HG02588 (cell line): ENCODE measurements at regions not wholly inside any gene's neighbourhood (a gene's known extent, or its start where the extent isn't known, plus 50 kb on each side); places are given as distances from the start of the nearest gene placed in this dataset.
"Not testable (repeated sequence)": the region's sequence is repeated elsewhere in the genome, so short reads cannot be mapped to it uniquely, and the experiment has no call there.

Source experiments
- ATAC-seq: cut with Tn5 transposase; IDR thresholded peaks from one replicate; pipeline ENCODE4 v1.9.1; 2021; ENCODE audit warnings: mild to moderate bottlenecking, moderate library complexity; ENCODE audit not compliant: unreplicated experiment

- ATAC-seq, result no peak
These were observed 283.6 kb upstream of the NMUR2 start for GRCh38 chr5:152688561-152689249.

DNA sequence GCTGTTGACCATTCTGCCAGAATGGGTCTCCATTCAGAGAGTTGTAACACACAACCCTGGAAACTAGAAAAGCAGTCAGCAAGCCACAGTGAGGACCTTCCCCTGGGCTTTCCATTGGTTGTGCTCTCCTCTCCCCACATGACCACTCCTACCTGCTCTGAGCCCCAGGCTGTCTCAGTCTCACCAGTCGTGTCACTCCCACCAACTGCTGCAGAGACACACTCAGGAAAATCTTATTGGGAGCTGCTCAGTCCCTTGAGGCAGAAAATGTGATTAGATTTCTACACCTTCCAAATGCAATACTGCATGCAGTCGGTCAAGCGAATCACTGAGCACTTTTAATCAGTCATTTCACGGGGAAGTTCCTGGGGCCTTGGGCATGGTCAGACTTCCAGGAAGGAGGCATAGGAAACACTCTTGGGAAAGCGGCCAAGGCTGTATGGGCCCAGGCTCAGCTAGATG, 284.2 kb upstream of the NMUR2 start:
- no peak for ATAC-seq

DNA sequence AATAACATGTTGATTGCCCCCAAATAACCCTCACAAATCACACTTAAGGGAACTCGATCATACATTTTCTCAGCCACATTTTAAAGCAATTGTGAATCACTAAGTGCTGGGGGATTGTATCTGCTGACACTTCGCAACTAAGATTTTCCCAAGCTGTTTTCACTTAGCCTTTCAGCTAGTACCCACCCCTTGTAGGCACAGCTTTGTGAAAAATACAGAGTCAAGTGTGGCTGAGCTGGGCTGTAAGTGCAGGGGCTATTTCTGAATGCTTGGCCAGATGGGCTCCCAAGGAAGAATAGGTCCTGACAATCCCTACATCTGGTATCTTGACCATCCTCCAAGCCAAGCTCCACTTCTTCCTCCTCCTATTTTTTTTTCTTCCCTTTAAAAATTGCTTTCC, 289.2 kb upstream of the NMUR2 start:
- no peak for ATAC-seq

- no peak for ATAC-seq
These were observed 296.3 kb upstream of the NMUR2 start for GRCh38 chr5:152701305-152701949.

DNA sequence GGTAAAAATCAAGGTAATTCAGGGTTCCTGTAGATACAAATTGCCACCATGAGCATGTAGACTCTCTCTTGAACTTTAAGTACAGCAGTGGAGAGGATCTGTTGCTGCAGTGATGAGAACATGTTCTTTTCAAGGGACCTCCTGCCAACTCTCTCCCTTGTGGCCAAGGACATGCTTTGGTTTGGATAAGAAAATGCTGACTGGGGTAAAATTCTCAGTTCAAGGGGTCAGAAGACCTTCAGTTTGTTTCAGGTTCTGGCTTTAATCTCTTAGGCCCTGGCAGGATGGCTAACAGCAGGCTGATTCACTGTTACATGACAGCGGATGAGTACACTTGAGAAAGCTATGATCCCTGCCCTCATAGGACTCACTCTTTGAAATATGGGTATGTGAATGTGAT, 299.2 kb upstream of the NMUR2 start:
- ATAC-seq, result no peak

DNA sequence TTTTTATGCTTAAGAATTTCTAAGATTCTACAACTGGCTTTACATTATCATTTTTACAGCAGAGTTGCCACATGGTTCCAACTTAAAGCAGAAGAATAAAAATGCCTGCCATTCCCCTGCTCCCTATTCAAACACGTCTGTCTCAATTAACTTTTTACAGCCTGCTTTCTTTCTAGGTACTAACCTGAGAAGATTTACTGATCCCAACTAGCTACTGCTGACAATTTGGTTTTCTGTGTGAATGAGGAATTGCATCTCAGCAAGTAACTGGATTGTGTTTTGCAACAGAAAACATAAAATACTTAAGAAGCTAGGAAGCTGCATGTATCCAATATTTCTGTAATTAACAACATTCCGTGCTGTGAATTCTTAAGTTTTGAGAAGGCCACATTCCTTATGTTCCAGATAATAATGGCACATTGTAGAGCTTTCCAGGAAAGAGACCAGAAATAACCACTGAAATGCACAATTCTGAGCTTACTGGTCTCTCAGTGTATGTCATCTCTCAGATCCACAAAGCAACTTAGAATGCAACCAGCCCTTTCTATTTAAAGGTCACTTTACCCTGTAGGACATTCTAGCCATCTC, 306.8 kb upstream of the NMUR2 start:
- ATAC-seq, result no peak

DNA sequence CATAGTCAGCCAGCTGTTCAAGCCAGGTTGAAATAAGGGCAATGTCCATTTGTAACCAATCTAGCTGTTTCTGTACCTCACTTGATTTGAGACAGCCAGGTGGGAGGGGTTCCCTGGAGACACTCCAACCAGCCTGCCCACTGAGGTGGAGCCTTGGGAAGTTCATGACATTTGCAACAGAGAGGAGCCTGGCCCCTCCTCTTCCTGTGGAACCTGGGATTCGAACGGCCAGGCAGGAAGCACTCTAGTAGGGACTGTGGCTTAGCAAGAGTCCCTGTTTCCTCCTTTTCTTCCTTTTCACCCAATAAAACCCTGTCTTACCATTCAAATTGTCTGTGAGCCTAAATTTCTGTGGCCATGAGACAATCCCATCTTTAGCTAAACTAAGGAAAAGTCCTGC, 312.3 kb upstream of the NMUR2 start:
- no peak for ATAC-seq

- ATAC-seq, result no peak
These were observed 318.4 kb upstream of the NMUR2 start for GRCh38 chr5:152723482-152723881.

DNA sequence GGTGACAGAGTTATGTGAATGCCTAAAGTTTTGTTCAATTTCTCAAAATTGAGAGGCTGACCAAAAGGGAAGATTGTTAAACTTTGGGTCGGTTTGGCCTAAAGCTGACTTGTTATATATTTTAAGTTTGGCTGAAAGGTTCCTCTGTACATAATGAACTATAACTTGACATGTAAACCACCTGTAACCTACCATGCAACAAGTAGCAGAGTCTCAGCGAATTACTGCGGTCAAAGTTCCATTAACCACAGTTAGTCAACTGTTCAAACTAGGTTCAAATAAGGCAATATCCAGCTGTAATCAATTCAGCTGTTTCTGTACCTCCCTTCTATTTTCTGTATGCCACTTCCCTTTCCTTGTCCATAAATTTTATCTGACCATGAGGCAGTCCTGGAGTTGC, 325.1 kb upstream of the NMUR2 start:
- ATAC-seq, result no peak

- ATAC-seq, result no peak
These were observed 331.8 kb upstream of the NMUR2 start for GRCh38 chr5:152736906-152737305.

- no peak for ATAC-seq
These were observed 334.8 kb upstream of the NMUR2 start for GRCh38 chr5:152739916-152740315.

- ATAC-seq, result not testable (repeated sequence)
These were observed 336.0 kb upstream of the NMUR2 start for GRCh38 chr5:152741126-152741525.

DNA sequence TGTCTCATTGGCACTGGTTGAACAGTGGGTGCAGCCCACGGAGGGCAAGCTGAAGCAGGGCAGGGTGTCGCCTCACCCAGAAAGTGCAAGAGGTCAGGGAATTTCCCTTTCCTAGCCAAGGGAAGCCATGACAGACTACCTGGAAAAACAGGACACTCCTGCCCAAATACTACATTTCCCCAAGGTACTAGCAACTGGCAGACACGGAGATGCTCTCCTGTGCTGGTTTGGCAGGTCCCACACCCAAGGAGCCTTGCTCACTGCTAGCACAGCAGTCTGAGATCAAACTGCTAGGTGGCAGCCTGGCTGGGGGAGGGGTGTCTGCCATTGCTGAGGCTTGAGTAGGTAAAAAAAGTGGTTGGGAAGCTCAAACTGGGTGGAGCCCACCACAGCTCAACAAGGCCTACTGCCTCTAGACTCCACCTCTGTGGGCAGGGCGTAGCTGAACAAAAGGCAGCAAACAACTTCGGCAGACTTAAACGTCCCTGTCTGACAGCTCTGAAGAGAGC, 382.7 kb upstream of the NMUR2 start:
- not testable (repeated sequence) for ATAC-seq

GRCh38 chr5:152801886-152802285, 396.8 kb upstream of the NMUR2 start:
- no peak for ATAC-seq

DNA sequence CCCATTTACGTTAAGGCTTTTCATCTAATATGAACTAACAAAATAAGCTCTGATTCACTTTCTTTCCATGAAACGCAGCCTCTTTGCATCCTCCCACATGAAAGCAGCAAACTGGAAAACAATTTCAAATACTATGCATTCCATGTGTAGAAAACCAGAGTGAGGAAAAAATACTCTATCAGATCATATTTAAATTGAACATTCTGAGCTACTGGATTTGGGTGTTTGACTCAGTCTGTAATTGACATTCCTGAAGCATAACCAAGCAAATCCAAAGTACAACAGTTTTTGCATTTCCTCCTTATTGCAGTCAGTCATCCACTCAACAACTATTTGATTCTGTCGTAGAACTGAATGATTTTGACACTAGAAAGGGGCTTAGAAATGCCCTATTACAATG, 399.1 kb upstream of the NMUR2 start:
- no peak for ATAC-seq

DNA sequence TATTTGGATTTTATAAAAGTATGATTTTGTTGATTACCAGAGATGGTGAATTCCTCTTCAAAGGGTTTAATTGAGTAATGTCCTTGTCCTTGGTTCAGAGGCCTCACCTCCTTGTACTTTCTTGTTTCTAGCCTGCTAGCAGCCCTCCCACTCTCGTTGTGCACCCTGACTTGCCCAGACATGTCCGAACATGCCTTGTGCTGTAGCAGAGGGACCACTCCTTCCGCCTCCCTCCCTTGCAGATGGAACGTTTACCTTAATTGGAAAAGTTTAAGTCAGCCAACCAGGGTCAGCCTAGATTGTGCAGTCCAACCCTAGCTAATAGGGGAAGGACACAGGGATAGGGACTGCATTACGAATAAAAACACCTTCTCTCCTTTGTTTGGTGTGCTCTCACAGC, 406.9 kb upstream of the NMUR2 start:
- ATAC-seq, result no peak

DNA sequence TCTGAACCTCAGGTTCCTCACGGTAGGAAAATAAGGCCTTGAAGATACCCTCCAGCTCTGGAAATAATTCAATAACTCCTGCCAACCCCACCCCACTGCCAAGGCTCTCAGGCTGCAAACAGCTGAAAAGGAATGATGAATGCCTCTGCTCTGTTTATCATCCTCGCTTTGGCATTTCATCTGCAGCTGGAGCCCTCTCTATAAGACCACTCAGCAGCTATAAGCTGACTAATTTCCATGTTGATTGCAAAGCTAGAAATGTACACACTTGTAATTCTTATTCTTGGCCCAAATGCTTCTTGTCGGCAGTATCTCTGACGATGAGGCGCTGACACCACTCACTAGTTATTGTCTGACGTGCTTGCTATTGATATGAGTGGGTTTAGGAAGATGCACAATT, 408.4 kb upstream of the NMUR2 start:
- ATAC-seq, result no peak

- no peak for ATAC-seq
These were observed 414.8 kb upstream of the NMUR2 start for GRCh38 chr5:152819891-152820290.

DNA sequence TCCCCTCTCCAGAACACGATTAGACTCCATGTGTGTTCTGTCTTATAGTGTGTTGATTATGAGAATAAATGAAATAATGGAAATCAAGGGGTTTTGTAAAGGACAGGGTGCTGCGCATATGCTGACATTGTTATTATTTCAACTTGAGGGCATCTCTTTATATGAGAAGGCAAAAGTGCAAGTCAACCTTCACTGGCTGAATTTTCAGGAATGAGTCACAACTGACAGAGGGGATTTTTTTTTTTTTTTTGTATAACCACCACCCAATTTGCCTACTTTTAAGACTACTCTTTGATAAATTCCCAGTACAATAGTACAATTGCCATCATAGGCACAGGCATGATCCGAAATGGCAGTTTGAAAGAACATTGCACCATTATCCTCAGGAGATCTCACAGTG, 419.2 kb upstream of the NMUR2 start:
- no peak for ATAC-seq

DNA sequence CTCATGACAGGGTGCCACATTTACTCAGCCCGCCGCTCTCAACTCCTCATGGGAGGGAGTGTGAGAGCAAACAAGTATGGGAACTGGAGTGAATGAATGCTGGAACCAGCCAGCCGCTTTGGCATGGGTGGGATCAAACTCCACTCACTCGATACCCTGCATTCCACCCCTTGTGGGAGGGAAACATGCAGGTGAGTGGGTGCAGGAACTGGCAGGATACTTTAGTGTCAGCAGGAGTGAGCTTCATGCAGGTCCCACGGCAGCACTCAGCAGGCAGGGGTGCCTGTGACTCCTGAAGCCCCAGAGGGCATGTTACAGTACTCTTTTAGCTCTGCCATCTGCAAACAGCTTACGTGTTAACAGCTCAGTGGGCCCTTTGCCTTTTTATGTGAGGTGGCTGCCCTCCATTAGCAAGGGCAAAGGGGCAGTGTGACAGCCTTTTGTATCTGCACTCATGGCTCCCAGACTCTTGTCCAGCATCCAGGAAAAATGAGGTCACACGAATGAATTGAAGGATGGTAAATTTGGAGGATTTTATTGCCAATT, 433.2 kb upstream of the NMUR2 start:
- ATAC-seq, result no peak

DNA sequence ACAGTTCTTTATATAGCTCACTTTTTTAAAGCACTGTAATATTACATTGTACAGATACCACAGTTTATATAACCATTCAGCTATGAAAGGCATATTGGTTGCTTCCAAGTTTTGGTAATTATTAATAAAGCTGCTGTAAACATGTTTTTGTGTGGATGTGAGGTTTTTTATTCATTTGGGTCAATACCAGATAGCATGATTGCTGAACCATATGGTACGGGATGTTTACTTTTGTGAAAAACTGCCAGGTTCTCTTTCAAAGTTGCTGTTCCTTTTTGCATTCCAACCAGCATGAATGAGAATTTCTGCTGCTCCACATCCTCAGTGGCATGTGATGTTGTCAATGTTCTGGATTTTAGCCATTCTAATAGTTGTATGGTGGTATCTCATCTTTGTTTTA, 439.6 kb upstream of the NMUR2 start:
- no peak for ATAC-seq

DNA sequence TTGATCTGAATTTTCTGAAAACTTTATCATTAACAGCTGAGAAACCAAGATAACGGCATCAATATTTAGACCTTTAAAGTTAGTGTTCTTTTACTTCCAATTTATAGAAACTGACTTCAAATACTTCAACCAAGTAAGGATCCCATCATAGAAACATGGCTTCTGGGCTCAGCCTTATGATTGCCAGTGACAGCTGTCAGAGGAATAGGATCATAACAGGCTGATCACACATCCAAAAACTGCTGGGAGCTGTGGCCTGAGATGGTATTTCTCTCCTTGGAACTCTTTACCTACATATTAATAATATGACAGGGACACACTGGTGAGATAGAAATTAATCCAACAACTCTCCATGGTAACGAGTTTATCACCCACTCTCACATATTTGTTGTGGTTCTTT, 448.3 kb upstream of the NMUR2 start:
- ATAC-seq, result no peak
